WTC11 (cell line): ENCODE measurements at regions not wholly inside any gene's neighbourhood (a gene's known extent, or its start where the extent isn't known, plus 50 kb on each side); places are given as distances from the start of the nearest gene placed in this dataset.

ENCODE experiments used
- ATF2 ChIP-seq: sonication (generic); formaldehyde crosslinking; IDR thresholded peaks from 2 replicates; pipeline ENCODE4 v1.8.1; 2022; ENCODE audit warnings: low read depth, missing genetic modification reagents, borderline replicate concordance
- CTCF ChIP-seq: fragments of 200-600 bp; IDR thresholded peaks from 2 replicates; pipeline ENCODE4 v1.8.0; 2022; ENCODE audit warnings: antibody characterized with exemption
- IRF2 ChIP-seq: sonication (generic); formaldehyde crosslinking; IDR thresholded peaks from 2 replicates; pipeline ENCODE4 v1.8.0; 2022; ENCODE audit warnings: low read depth, missing genetic modification reagents, borderline replicate concordance
- PRRX2 ChIP-seq: fragments of 250-450 bp; sonication (Bioruptor Pico); IDR thresholded peaks from 2 replicates; pipeline ENCODE4 v1.8.0; 2021; ENCODE audit warnings: mild to moderate bottlenecking
- SMAD4 ChIP-seq: sonication (generic); formaldehyde crosslinking; IDR thresholded peaks from 2 replicates; pipeline ENCODE4 v1.8.0; 2022; ENCODE audit warnings: mild to moderate bottlenecking, missing genetic modification reagents
- SP1 ChIP-seq: sonication (generic); formaldehyde crosslinking; conservative IDR thresholded peaks from 2 replicates; pipeline ENCODE4 v1.8.1; 2022; ENCODE audit warnings: missing genetic modification reagents
- USF2 ChIP-seq: sonication (generic); formaldehyde crosslinking; IDR thresholded peaks from 2 replicates; pipeline ENCODE4 v1.8.1; 2023; ENCODE audit warnings: mild to moderate bottlenecking, missing genetic modification reagents, moderate library complexity
- TF ChIP-seq, protein P1 (sequence below): sonication (generic); formaldehyde crosslinking; conservative IDR thresholded peaks from 2 replicates; pipeline ENCODE4 v1.8.1; 2022; ENCODE audit warnings: mild to moderate bottlenecking, missing genetic modification reagents

GRCh38 chr3:111482574-111482973 lies 59.4 kb upstream of the CD96 start:
- TF ChIP-seq CTCF (no peak), SMAD4 (CRISPR knock-in tag) (no peak), IRF2 (no peak), PRRX2 (CRISPR knock-in tag) (no peak), SP1 (CRISPR knock-in tag) (no peak), ATF2 (CRISPR knock-in tag) (no peak), USF2 (no peak)
- TF ChIP-seq, protein P1, sequence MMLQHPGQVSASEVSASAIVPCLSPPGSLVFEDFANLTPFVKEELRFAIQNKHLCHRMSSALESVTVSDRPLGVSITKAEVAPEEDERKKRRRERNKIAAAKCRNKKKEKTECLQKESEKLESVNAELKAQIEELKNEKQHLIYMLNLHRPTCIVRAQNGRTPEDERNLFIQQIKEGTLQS (CRISPR knock-in tag) = no peak
